KOPT-K1 (cell line): ENCODE measurements at regions not wholly inside any gene's neighbourhood (a gene's known extent, or its start where the extent isn't known, plus 50 kb on each side); places are given as distances from the start of the nearest gene placed in this dataset.

Experiments
- H3K27ac ChIP-seq: fragments of 200-600 bp; sonication (generic); 2 replicates; pipeline ENCODE4 v1.5.1; 2016; ENCODE audit warnings: antibody characterized with exemption, mild to moderate bottlenecking, low read depth, low read length; ENCODE audit not compliant: poor library complexity, severe bottlenecking
- H3K36me3 ChIP-seq: fragments of 200-600 bp; sonication (generic); 2 replicates; pipeline ENCODE4 v1.5.1; 2017; ENCODE audit warnings: antibody characterized with exemption, mild to moderate bottlenecking, low read length, moderate library complexity; ENCODE audit not compliant: insufficient read depth
- H3K9me3 ChIP-seq: fragments of 200-600 bp; sonication (generic); 2 replicates; pipeline ENCODE4 v1.5.1; 2017; ENCODE audit warnings: antibody characterized with exemption, low read length, mild to moderate bottlenecking; ENCODE audit not compliant: insufficient read depth, poor library complexity, severe bottlenecking

DNA sequence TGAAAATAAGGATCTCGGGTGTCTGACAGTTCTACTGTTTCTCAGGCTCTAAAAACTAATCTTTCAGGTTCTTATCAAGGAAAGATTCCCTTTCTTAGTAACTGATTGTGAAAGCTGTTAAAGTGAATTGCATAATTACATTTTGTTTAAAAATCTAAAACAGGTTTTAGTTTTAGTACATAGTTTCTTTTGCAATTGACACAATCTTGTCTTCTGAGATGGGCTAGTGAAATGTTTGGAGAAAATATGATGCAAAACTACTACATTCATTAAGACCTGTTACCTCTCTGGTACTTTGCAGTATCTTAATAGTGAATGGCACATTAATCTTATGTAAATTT is 298.4 kb downstream of the UTRN start:
- peak overlapping the region; percentile 95 for H3K27ac ChIP-seq
- H3K9me3 ChIP-seq, result no peaks in the 10 kb centered on the region
- peaks cover 18% of the 10 kb centered on the region for H3K36me3 ChIP-seq

GRCh38 chr6:144585217-144585814 is 300.2 kb downstream of the UTRN start:
- Histone ChIP-seq H3K9me3 (no peaks in the 10 kb centered on the region), H3K27ac (peak overlapping the region; percentile 95), H3K36me3 (peaks cover 20% of the 10 kb centered on the region)

GRCh38 chr6:144586986-144587385 is 301.9 kb downstream of the UTRN start:
- Histone ChIP-seq H3K9me3 (no peaks in the 10 kb centered on the region), H3K36me3 (peaks cover 27% of the 10 kb centered on the region), H3K27ac (peak overlapping the region; percentile 95)

GRCh38 chr6:144588697-144589325 is 303.7 kb downstream of the UTRN start:
- H3K27ac ChIP-seq, result peak overlapping the region; percentile 95
- no peaks in the 10 kb centered on the region for H3K9me3 ChIP-seq
- peaks cover 41% of the 10 kb centered on the region for H3K36me3 ChIP-seq

- Histone ChIP-seq H3K36me3 (peaks cover 41% of the 10 kb centered on the region), H3K9me3 (no peaks in the 10 kb centered on the region), H3K27ac (no peak overlapping the region)
Observed at GRCh38 chr6:144590532-144590931, 305.4 kb downstream of the UTRN start.

- Histone ChIP-seq H3K36me3 (peaks cover 37% of the 10 kb centered on the region), H3K27ac (no peak overlapping the region), H3K9me3 (no peaks in the 10 kb centered on the region)
Observed at GRCh38 chr6:144593392-144593791, 308.3 kb downstream of the UTRN start.

- H3K36me3 ChIP-seq, result peaks cover 35% of the 10 kb centered on the region
- H3K27ac ChIP-seq, result no peak overlapping the region
- peaks cover under 1% of the 10 kb centered on the region for H3K9me3 ChIP-seq
Observed at GRCh38 chr6:144594585-144594984, 309.4 kb downstream of the UTRN start.

DNA sequence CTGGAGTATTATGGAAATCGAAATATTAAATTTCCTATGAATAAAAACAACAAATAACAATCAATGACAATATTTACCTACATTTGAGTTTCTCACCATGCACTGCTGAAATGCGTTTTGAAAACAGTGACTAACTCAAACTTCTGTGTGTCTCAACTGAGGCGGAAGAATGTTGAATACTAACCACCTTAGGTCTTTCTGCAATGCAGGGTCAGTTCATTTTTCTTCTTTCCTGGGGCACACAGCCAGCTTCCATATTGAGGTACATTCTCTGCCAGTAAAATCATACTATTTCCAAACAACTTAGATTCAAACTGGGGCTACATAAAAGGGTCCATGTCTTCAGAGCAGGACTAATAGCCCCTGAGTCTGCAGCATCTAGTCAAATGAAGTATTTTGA is 310.1 kb downstream of the UTRN start:
- H3K36me3 ChIP-seq, result peaks cover 30% of the 10 kb centered on the region
- peaks cover 7% of the 10 kb centered on the region for H3K9me3 ChIP-seq
- H3K27ac ChIP-seq, result no peak overlapping the region

GRCh38 chr6:144597511-144597910 is 312.4 kb downstream of the UTRN start:
- Histone ChIP-seq H3K36me3 (peaks cover 26% of the 10 kb centered on the region), H3K27ac (no peak overlapping the region), H3K9me3 (peaks cover 21% of the 10 kb centered on the region)

DNA sequence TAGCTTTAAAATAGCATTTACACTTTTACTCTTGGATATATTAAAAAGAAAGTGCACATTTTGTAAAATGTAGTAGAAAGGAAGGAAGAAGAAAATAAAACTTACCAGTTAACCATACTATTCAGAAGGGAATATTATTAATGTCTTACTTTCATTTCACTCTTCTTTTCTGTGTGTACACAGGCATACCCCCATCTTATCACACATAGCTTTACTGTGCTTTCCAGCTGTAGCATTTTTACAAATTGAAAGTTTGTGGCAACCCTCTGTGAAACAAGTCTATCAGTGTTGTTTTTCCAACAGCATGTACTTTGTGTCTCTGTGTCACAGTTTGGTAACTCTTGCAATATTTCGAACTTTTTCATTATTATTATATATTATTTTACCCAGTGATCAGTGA is 314.5 kb downstream of the UTRN start:
- Histone ChIP-seq H3K9me3 (peaks cover 21% of the 10 kb centered on the region), H3K36me3 (peaks cover 15% of the 10 kb centered on the region), H3K27ac (no peak overlapping the region)

DNA sequence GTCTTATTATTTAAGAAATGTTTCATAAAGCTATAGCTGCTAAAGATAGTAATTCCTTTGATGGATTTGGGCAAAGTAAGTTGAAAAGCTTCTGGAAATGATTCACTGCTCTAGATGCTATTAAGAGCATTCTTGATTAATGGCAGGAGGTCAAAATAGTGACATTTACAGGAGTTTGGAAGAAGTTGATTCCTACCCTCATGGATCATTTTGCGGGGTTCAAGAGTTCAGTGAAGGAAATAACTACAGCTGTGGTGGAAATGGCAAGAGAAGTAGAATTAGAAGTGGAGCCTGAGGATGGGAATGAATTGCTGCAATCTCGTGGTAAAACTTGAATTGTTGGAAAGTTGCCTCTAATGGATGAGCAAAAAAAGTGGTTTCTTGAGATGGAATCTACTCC is 316.1 kb downstream of the UTRN start:
- Histone ChIP-seq H3K36me3 (peaks cover 14% of the 10 kb centered on the region), H3K27ac (no peak overlapping the region), H3K9me3 (peaks cover 21% of the 10 kb centered on the region)

DNA sequence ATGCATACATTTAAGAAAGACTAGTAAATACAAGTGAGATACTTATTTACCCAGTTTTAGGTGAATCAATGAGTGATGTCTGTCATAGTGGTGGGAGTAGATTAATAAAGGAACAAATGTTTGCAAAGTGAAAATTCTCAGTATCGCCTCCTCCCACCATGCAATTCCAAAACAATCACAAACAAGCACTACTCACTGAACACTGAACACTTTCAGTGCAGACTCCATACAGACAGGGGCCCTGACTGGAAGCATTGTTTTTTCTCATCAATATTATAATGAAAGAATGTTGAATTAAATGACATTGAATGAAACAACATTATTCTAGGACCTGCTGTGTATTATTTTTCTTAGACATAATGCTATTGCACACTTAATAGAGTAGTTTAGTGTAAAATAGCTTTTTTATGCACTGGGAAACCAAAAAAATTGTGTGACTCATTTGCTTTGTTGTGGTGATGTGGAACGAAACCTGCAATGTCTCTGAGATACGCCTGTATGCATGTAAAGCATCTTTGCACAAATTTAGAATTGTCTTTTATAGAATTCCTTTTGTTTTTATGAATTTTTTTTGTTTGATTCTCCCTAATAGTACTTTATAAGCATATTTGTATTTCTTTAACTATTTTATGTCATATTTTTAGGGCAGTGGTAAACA is 317.5 kb downstream of the UTRN start:
- Histone ChIP-seq H3K9me3 (peaks cover 22% of the 10 kb centered on the region), H3K36me3 (peaks cover 17% of the 10 kb centered on the region), H3K27ac (no peak overlapping the region)

DNA sequence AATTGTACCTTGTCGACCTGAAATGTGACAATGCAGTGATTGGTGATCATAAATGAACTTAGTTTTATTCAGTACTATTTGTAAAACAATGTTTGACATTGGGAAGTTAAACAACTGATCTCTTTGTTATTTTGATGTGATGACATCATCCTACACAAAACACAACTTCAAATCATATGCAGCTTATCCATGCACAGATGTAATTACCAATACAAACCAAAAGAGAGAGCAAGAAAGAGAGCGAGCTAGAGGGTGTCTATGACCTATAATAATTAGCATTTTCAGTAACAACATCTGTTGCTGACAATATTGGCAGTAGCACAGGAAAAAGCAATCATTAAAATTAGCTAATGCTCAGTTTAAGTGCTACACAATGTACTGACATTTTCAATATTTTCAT is 320.9 kb downstream of the UTRN start:
- H3K27ac ChIP-seq, result no peak overlapping the region
- peaks cover 22% of the 10 kb centered on the region for H3K36me3 ChIP-seq
- H3K9me3 ChIP-seq, result peaks cover 17% of the 10 kb centered on the region

DNA sequence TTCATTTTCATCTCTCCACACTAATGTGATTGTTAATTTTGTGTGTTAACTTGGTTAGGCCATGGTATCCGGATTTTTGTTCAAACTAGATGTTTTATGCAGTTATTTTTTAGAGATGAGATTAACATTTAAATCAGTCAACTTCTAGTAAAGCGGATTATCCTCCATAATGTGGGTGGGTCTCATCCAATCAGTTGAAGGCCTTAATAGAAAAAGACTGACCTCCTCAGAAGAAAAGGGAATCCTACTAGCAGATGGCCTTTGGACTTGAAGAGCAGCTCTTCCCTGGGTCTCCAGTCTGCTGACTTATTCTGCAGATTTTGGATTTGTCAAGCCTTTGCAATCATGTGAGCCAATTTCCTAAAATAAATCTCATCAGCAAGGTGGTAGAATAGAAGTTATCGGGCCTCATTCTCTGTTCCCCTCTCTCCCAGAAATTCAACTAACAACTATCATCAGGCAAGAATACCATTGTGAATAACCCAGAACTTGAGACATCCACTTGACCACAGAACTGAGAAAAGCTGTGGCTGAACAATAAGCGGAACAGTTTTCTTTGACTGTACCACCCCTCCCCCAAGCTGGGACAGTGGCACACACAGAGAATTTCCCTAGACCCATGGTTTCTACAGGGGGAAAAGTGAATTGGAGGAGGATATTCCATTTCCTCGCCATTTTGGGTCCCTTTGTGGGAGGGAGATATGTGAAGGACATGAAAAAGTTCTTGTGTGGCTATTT is 323.0 kb downstream of the UTRN start:
- Histone ChIP-seq H3K27ac (no peak overlapping the region), H3K9me3 (peaks cover 11% of the 10 kb centered on the region), H3K36me3 (peaks cover 17% of the 10 kb centered on the region)

DNA sequence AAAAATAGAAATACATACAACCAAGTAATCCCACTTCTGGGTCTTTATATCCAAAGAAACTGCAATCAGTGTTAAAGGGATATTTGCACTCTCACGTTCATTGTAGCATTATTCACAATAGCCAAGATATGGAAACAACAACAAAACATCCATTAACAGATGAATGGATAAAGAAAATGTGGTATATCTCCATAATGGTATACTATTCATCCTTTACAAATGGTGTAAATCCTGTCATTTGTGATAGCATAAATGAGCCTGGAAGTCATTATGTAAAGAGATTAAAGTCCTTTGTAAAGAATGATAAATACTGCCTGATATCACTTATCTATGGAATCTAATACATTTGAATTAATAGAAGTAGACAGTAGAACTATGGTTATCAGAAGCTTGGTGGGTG is 327.7 kb downstream of the UTRN start:
- Histone ChIP-seq H3K9me3 (peaks cover 9% of the 10 kb centered on the region), H3K27ac (no peak overlapping the region)

More for the DNA sequence above, 327.7 kb downstream of the UTRN start:
- H3K36me3 ChIP-seq, result peaks cover 14% of the 10 kb centered on the region
